H1 (cell line): ENCODE measurements at regions not wholly inside any gene's neighbourhood (a gene's known extent, or its start where the extent isn't known, plus 50 kb on each side); places are given as distances from the start of the nearest gene placed in this dataset.

Experiments used
- CHD2 ChIP-seq: IDR thresholded peaks from 2 replicates; pipeline ENCODE4 v1.6.1; 2012; ENCODE audit warnings: low read length, improper control_type of control experiment
- EP300 ChIP-seq, 2 experiments: IDR thresholded peaks; 1 replicate in 1 of 2; 2 replicates in 1 of 2; pipeline ENCODE4 v1.6.1; 2011 to 2012; ENCODE audit warnings: low read depth in 2 of 2, low read length in 2 of 2, mild to moderate bottlenecking in 2 of 2, borderline replicate concordance in 1 of 2, inconsistent platforms in 1 of 2, moderate library complexity in 1 of 2
- GTF2F1 ChIP-seq: IDR thresholded peaks from 2 replicates; pipeline ENCODE4 v1.6.1; 2012; ENCODE audit warnings: low read depth, low read length, improper control_type of control experiment, borderline replicate concordance
- MAX ChIP-seq: IDR thresholded peaks from 2 replicates; pipeline ENCODE4 v1.6.1; 2012; ENCODE audit warnings: inconsistent platforms
- POLR2A ChIP-seq, 2 experiments: IDR thresholded peaks; 1 replicate in 1 of 2; 2 replicates in 1 of 2; pipeline ENCODE4 v1.6.1; 2011; ENCODE audit warnings: low read depth in 2 of 2, low read length in 2 of 2, mild to moderate bottlenecking in 2 of 2; ENCODE audit errors: control extremely low read depth in 1 of 2
- POLR2AphosphoS5 ChIP-seq: IDR thresholded peaks from 2 replicates; pipeline ENCODE4 v1.6.1; 2011; ENCODE audit warnings: low read depth, low read length
- RAD21 ChIP-seq, 2 experiments: IDR thresholded peaks in 1 of 2; conservative IDR thresholded peaks in 1 of 2; 2 replicates each; pipeline ENCODE4 v1.6.1; 2011; ENCODE audit warnings: low read depth in 2 of 2, low read length in 2 of 2, improper control_type of control experiment in 1 of 2, inconsistent platforms in 1 of 2, mild to moderate bottlenecking in 1 of 2, moderate library complexity in 1 of 2
- TAF1 ChIP-seq: IDR thresholded peaks from 2 replicates; pipeline ENCODE4 v1.6.1; 2011; ENCODE audit warnings: mild to moderate bottlenecking, low read depth, low read length
- YY1 ChIP-seq: IDR thresholded peaks from 2 replicates; pipeline ENCODE4 v1.6.1; 2011; ENCODE audit warnings: low read depth, mild to moderate bottlenecking, low read length
- TF ChIP-seq, protein P1 (sequence below), 3 experiments: IDR thresholded peaks; 1 replicate in 2 of 3; 2 replicates in 1 of 3; pipeline versions ENCODE4 v1.5.1 to v1.6.1; 2011; ENCODE audit warnings: low read length in 3 of 3, mild to moderate bottlenecking in 3 of 3, inconsistent platforms in 2 of 3, low read depth in 1 of 3, moderate library complexity in 1 of 3; ENCODE audit not compliant: insufficient read depth in 1 of 3; ENCODE audit errors: control extremely low read depth in 1 of 3
- TF ChIP-seq, protein P2 (sequence below): IDR thresholded peaks from 2 replicates; pipeline ENCODE4 v1.6.1; 2012; ENCODE audit warnings: inconsistent platforms

DNA sequence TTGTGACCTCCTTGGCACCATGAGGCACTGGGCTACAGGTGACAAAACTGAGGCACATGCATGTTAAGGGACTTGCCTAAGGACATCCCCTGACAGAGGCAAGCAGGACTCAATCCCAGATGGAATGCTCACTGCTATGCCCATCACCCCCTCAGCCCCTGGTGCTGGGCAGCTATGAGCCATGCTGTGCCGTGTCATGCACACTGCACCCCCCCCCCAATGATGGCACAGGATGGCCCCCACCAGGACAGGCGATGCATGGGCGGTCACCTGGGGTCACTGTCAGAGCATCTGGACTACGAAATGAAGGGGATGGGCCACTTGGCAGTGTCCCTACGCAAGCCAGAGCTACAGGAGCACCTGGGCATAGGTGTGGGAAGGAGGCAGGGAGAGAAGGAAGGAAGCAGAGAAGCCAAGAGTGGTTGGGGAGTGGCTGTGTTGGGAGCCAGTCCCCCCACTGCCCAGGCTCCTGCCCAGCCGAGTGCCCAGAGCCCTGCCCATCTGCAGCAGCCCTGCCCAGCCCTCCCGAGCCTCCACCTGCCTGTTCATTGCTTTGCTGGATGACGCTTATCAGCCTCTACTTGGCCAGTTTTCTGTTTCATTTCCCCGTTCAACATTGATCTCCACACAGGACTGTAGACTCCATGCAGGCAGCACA lies 84.9 kb upstream of the DIO3 start:
- TF ChIP-seq, protein P1, sequence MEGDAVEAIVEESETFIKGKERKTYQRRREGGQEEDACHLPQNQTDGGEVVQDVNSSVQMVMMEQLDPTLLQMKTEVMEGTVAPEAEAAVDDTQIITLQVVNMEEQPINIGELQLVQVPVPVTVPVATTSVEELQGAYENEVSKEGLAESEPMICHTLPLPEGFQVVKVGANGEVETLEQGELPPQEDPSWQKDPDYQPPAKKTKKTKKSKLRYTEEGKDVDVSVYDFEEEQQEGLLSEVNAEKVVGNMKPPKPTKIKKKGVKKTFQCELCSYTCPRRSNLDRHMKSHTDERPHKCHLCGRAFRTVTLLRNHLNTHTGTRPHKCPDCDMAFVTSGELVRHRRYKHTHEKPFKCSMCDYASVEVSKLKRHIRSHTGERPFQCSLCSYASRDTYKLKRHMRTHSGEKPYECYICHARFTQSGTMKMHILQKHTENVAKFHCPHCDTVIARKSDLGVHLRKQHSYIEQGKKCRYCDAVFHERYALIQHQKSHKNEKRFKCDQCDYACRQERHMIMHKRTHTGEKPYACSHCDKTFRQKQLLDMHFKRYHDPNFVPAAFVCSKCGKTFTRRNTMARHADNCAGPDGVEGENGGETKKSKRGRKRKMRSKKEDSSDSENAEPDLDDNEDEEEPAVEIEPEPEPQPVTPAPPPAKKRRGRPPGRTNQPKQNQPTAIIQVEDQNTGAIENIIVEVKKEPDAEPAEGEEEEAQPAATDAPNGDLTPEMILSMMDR (IDR thresholded peaks at IDR 0.05; ENCODE audit: control extremely low read depth in 1 of 3, insufficient read depth in 1 of 3, low read depth in 1 of 3, low read length in 3 of 3): no peak
- TF ChIP-seq POLR2A (IDR thresholded peaks at IDR 0.05; ENCODE audit: control extremely low read depth in 1 of 2, low read depth in 2 of 2, low read length in 2 of 2): no peak
- no peak for TF ChIP-seq POLR2AphosphoS5
- TF ChIP-seq GTF2F1: no peak
- TF ChIP-seq YY1: no peak
- TF ChIP-seq, protein P2, sequence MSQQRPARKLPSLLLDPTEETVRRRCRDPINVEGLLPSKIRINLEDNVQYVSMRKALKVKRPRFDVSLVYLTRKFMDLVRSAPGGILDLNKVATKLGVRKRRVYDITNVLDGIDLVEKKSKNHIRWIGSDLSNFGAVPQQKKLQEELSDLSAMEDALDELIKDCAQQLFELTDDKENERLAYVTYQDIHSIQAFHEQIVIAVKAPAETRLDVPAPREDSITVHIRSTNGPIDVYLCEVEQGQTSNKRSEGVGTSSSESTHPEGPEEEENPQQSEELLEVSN: no peak
- no peak for TF ChIP-seq TAF1
- no peak for TF ChIP-seq EP300 (IDR thresholded peaks at IDR 0.05; ENCODE audit: borderline replicate concordance in 1 of 2, low read depth in 2 of 2, low read length in 2 of 2)
- no peak for TF ChIP-seq RAD21 (IDR thresholded peaks at IDR 0.05 in 1 of 2, conservative IDR thresholded peaks at IDR 0.05 in 1 of 2; ENCODE audit: low read depth in 2 of 2, low read length in 2 of 2)
- no peak for TF ChIP-seq CHD2
- no peak for TF ChIP-seq MAX
